H1 (cell line): ENCODE measurements at regions not wholly inside any gene's neighbourhood (a gene's known extent, or its start where the extent isn't known, plus 50 kb on each side); places are given as distances from the start of the nearest gene placed in this dataset.

Experiments
- CHD1 ChIP-seq: IDR thresholded peaks from 2 replicates; pipeline ENCODE4 v1.6.1; 2012; ENCODE audit warnings: low read depth, low read length, improper control_type of control experiment
- RAD21 ChIP-seq, 2 experiments: IDR thresholded peaks in 1 of 2; conservative IDR thresholded peaks in 1 of 2; 2 replicates each; pipeline ENCODE4 v1.6.1; 2011; ENCODE audit warnings: low read depth in 2 of 2, low read length in 2 of 2, improper control_type of control experiment in 1 of 2, inconsistent platforms in 1 of 2, mild to moderate bottlenecking in 1 of 2, moderate library complexity in 1 of 2

DNA sequence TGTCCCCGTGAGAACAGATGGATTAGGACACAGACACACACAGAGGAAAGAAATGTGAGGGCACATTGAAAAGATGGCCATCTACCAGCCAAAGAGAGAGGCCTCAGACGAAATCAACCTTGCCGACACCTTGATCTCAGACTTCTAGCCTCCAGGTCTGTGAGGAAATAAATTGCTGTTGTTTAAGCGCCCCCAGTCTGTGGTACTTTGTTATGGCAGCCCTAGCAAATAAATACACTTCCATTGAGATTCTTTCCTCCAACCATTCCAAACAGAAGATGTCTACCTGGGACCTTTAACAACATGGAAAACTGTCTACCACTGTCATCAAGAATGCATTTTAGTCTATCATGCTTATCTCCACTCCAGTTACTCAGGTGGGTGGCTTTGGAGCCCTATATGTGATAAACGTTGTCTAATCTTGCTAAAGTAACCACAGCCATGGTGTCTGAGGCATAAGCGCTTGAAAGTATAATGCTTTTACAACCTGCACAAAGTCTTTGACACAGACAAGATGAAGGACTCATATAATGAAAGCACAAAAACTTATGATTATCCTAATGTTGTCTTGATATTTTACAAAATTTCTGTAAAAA, 244.3 kb downstream of the MTERF1 start (continued):
- TF ChIP-seq RAD21 (IDR thresholded peaks at IDR 0.05 in 1 of 2, conservative IDR thresholded peaks at IDR 0.05 in 1 of 2; ENCODE audit: low read depth in 2 of 2, low read length in 2 of 2) = peak; percentile 93 to 96
- no peak for TF ChIP-seq CHD1
